ENCODE measurements at regions not wholly inside any gene's neighbourhood (a gene's known extent, or its start where the extent isn't known, plus 50 kb on each side); places are given as distances from the start of the nearest gene placed in this dataset.

- H3K4me1 Mint-ChIP-seq = peaks cover 24% of the 10 kb centered on the region
- no peak overlapping the region for H3K27ac Mint-ChIP-seq
- POLR2A ChIA-PET = no interaction called here
Observed at GRCh38 chr6:126093108-126093507, 106.8 kb downstream of the TRMT11 start.

GRCh38 chr6:126094411-126094810, 108.1 kb downstream of the TRMT11 start:
- Mint-ChIP-seq H3K9me3 (no peaks in the 10 kb centered on the region), H3K27me3 (ENCODE audit: low read depth) (no peaks in the 10 kb centered on the region), H3K4me1 (peaks cover 29% of the 10 kb centered on the region), H3K27ac (no peak overlapping the region), H3K36me3 (no peaks in the 10 kb centered on the region), H3K4me3 (no peak overlapping the region)
- ChIA-PET CTCF (interaction anchor here (0.7 to 1.7 kb wide), 2 partner anchors 99 to 141 kb away, joined by 3 to 4 read pairs; no protein-coding TSS in a partner anchor), POLR2A (no interaction called here)
- TF ChIP-seq USF1 (CRISPR knock-in tag; IDR thresholded peaks at IDR 0.05) (no peak), JAZF1 (CRISPR knock-in tag; IDR thresholded peaks at IDR 0.05) (no peak), NFATC4 (CRISPR knock-in tag; IDR thresholded peaks at IDR 0.05) (no peak), EMX1 (CRISPR knock-in tag; IDR thresholded peaks at IDR 0.05) (no peak), SMAD3 (CRISPR knock-in tag; IDR thresholded peaks at IDR 0.05; ENCODE audit: borderline replicate concordance) (no peak), ZNF121 (CRISPR knock-in tag; IDR thresholded peaks at IDR 0.05) (no peak), ZNF671 (CRISPR knock-in tag; IDR thresholded peaks at IDR 0.05) (no peak), ZNF532 (CRISPR knock-in tag; IDR thresholded peaks at IDR 0.05; ENCODE audit: borderline replicate concordance) (no peak), FOXP1 (CRISPR knock-in tag; IDR thresholded peaks at IDR 0.05; ENCODE audit: borderline replicate concordance) (no peak), ZMAT4 (CRISPR knock-in tag; IDR thresholded peaks at IDR 0.05) (no peak), ZNF396 (CRISPR knock-in tag; IDR thresholded peaks at IDR 0.05; ENCODE audit: borderline replicate concordance) (no peak), ZBTB43 (CRISPR knock-in tag; IDR thresholded peaks at IDR 0.05) (no peak)
- DNase-seq (ENCODE audit: low spot score) (no peak), ATAC-seq (no peak)

More at GRCh38 chr6:126093108-126093507, 106.8 kb downstream of the TRMT11 start:
- Mint-ChIP-seq H3K4me3 (no peak overlapping the region), H3K36me3 (no peaks in the 10 kb centered on the region), H3K27me3 (ENCODE audit: low read depth) (no peaks in the 10 kb centered on the region), H3K9me3 (no peaks in the 10 kb centered on the region)
- no peak for TF ChIP-seq USF2 (CRISPR knock-in tag; IDR thresholded peaks at IDR 0.05)
- no peak for TF ChIP-seq IRF1 (CRISPR knock-in tag; IDR thresholded peaks at IDR 0.05)
- TF ChIP-seq MLX (CRISPR knock-in tag; IDR thresholded peaks at IDR 0.05) = no peak
- no peak for TF ChIP-seq ZNF425 (CRISPR knock-in tag; conservative IDR thresholded peaks at IDR 0.05)
- TF ChIP-seq KAT7 (CRISPR knock-in tag; IDR thresholded peaks at IDR 0.05; ENCODE audit: borderline replicate concordance) = no peak
- TF ChIP-seq E2F5 (CRISPR knock-in tag; IDR thresholded peaks at IDR 0.05) = no peak
- DNase-seq (ENCODE audit: low spot score) (no peak), ATAC-seq (no peak)
- CTCF ChIA-PET = no interaction called here

All from WTC11 (cell line).